ENCODE measurements at regions not wholly inside any gene's neighbourhood (a gene's known extent, or its start where the extent isn't known, plus 50 kb on each side); places are given as distances from the start of the nearest gene placed in this dataset.

GRCh38 chr5:27479859-27480258, 441.5 kb upstream of the CDH9 start:
- TF ChIP-seq EP300 (IDR thresholded peaks at IDR 0.05; ENCODE audit: borderline replicate concordance) (no peak), TAF1 (IDR thresholded peaks at IDR 0.05; ENCODE audit: low read depth) (no peak), TEAD4 (IDR thresholded peaks at IDR 0.05) (no peak)
- TF ChIP-seq, protein P1, sequence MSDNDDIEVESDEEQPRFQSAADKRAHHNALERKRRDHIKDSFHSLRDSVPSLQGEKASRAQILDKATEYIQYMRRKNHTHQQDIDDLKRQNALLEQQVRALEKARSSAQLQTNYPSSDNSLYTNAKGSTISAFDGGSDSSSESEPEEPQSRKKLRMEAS (IDR thresholded peaks at IDR 0.05) = no peak

All from Ishikawa (cell line).